Stimulated activated CD4-positive, alpha-beta T cell treated with anti-CD3 and anti-CD28 coated beads, Interleukin-1b, Interleukin-23, amount 100 ng/mL, for 4 hours (primary cell): ENCODE measurements at regions not wholly inside any gene's neighbourhood (a gene's known extent, or its start where the extent isn't known, plus 50 kb on each side); places are given as distances from the start of the nearest gene placed in this dataset.

ENCODE experiments used
- DNase-seq, 2 donors: peaks; one replicate each; pipeline ENCODE4 v3.0.0-alpha.2; 2020; ENCODE audit warnings: low read depth in 2 of 2

DNA sequence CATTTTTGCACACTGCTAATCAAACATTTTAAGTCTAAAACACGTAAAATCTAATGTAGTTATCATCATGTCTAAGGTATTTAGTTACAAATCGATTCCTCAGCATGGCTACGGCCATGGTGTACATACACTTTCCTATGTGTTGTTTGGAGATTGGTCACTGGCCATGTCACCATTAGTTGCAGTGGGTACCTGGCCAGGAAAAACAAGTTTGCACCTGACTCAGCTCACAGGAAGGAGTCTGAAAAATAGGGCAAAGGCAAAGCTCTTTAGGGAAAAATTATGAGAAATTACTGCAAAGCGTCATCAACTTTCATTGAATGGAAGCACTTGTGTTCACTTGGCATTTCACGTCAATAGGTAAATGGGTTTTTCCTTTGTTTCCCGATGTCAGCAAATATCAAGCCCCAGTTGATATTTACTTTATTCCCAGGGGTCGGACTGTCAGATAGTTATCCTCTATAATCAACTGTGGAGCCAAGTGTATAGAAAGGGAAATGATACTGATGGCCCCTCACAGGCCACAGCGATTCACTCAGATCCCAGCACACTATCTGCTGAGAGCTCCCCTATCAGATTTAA lies 626.0 kb upstream of the ADAMTS16 start:
- DNase-seq: no peak

DNA sequence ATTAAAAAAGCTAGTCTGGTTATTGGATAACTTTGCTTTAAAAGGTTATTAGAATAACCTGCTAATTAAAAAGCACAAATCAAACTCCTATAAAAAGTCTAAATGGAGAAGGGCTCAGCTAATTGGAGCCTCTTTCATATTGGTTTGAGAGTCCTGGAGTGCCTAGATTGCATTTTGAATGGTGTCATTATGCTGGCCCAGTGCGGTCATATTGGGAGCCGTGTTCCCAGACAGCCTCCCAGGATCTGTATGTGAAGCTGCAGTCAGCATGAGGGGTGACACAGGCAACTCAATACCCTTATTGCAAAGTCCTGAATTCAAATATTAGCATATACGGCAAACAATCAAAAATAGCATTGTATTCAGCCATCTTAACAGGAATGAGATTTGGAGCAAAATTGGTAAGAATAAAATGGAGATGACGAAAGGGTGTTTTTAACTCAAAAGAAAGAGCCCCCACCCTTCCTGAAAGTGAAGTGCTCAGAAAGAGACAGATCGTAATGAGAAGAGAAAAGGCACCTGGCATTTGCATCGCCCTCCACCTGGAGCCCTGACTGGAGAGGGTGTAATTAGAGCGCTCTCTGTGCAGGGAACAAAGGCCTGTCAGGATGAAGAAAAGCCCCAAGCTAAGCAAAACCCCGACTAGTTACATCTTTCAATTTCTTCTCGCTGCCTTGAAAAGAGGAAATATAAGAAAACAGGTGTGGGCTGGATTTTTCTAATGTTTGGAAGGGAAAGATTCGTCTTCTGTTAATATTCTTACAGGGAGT lies 621.0 kb upstream of the ADAMTS16 start:
- no peak for DNase-seq

DNA sequence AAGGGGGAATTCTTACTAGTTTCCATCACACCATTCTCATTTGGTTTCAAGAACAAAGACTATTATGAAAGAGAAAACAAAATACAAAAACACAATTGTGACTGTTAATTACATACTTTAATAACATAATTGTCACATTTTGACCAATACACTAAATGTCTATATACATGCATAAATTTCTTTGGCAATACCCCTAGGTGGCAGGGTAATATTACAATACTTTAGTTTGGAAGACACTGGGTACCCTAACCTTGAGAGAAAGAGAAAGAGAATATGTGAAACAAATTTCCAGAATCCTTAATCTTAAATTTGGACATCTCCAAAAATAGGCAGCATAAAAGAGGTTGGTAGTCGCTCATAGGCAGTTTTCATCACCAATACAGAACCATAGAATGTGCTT lies 619.6 kb upstream of the ADAMTS16 start:
- no peak for DNase-seq

DNA sequence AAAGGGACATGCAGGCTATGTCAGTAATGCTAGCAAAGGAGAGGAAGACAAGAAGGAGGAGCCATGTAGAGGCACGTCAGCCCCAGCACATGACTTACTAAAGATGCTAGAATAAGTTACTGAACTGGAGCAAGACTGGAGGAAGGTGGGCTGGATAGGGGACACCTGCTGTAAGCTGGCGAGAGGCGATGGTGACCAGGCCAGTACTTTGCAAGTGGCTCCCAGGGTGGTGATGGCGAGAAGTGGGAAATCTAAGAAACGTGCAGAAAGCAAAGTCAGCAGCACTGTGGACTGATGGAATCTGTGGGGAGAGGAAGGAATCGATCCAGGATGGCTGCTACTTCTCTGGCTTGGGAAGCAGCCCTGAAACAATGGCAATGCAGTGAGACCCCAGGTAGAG lies 617.1 kb upstream of the ADAMTS16 start:
- DNase-seq: no peak

DNA sequence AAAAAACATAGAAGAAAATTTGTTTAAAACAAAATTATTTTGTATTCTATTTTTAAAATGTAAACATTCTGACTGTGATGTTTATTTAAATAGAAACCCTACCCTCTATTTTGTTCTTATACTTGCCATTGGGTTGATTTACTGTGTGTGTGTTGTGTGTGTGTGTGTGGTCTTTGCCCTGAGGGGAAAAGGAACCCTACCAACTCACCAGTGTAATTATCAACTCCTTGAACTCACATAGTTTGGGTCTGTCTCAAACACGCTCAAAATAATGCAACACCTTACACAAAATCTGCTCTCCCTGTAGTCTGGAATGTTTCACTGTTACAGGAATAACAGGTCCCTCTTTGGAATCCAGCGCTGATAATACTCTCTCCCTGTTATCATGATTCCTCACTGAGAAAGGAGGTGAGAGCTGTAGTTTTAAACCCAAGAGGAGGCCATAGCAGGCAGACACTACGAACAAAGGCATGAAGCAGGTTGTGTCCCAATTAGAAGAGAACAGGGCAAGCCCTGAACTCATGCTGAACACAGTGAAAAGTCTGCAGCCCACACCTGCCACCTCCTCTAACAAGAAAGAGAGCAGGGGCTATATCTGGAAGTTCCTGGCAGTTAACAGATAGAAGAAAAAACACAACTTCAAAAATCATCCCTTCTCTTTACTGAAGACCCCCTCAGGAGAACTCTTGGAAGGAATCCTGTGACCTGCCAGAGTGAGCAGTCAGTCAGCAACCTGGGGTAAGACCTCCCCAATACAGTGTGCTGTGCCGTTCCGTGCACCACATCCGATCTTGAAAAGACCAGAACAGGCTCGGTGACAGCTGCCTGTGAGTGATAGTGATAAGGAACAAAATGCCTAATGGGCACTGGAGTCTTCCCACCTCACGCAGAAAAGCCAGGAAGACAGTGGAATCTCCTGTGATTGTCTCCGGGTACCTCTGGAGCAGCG lies 608.1 kb upstream of the ADAMTS16 start:
- DNase-seq: no peak

DNA sequence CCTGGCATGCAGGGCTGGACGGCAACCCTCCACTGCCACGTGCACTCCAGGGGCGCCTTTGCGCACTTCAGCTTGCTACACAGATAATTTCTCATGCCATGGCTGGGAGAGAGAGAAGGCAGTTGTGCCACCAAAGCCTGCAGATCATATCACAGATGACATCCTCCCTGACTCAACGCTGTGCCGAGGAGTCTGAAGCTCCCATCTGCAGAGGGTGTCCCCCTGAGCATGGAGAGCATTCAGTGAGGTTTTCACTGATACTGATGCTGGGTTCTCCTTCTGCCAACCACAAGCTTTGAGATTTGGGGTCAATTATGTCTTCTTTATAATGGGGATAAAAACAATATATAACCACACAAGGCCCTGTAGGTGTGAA lies 607.4 kb upstream of the ADAMTS16 start:
- DNase-seq: no peak

DNA sequence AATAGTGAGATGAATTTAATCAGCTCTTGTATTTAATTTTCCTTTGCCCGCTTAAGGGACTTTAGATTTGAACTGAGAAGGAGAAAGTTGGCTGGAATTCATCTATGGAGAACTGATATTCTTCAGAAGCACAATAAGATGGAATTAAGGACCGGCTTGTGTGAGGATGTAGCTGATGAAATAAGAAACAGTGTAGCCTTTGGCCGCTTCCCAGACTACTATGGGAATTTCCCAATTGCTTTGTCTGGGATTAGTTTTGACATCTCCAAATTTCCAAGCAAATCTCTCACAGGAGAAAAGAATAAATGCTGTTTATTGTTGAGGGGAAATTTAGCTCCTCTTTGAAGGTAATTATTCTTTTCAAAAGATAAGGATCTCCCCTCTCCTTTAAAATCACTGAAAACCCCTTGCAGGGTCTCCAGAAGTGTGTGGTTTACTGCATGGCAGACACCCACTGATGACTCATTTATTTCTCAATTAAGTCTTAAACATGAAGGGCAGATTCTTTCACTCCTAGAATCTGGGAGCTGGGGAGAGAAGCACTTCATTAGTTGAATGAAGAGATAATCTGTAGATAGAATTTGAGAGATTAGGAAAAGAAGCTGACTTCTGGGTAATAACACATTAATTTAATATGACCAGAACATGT lies 606.5 kb upstream of the ADAMTS16 start:
- DNase-seq: no peak

DNA sequence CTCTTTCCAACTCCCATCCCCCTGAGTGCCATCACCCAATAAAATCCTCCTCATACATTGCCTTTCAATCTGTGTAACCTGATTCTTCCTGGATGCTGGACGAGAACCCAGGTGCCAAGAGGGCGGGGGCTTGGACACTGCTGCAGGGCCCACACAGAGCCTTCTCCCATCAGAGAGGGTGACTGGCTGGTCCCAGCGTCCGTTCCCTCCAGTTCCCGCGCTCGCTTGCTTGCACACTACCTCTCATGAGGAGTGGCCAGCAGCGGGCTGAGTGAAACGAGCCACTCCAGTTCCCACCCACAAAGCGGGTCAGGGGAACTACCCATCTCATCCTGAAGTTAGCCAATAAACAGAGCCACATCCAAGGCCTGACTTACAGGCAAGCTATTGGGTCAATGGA lies 602.6 kb upstream of the ADAMTS16 start:
- no peak for DNase-seq

DNA sequence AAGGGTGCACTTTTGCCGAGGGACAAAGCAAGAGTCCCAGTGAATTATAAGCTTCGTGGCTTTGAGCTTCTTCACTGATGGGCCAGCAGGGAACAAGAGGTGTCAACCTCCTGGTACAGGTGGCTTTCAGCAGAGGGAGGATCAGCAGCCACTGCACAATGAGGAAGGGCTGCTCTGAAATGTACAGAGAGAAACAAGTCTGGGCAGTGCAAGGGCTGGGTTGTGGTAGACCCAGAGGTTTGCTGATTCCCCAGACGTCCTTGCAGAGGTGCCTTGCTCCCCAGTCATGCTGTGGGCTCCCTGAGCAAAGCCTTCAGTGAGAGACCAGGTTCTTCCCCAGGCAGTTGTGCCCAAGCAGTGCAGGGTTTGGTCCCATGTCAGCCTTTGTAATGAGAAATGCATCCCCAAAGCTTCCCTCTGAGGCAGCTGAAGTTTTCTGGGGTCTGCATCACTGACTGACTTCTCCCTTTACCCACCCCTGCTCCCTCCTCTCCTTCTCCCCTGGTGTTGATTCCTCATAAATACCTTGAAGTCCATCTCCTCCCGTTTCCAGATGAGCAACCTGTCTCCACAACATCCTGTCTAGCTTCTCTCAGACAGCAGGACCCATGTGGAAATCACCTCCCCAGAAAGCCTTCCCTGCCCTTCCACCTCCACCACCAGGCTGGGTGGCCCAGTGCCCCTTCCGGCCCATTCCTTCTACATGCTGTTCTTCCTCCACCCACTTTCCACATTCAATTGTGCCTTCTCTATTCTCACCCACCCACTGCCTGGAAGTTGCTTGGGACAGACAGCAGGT lies 599.6 kb upstream of the ADAMTS16 start:
- DNase-seq: no peak

DNA sequence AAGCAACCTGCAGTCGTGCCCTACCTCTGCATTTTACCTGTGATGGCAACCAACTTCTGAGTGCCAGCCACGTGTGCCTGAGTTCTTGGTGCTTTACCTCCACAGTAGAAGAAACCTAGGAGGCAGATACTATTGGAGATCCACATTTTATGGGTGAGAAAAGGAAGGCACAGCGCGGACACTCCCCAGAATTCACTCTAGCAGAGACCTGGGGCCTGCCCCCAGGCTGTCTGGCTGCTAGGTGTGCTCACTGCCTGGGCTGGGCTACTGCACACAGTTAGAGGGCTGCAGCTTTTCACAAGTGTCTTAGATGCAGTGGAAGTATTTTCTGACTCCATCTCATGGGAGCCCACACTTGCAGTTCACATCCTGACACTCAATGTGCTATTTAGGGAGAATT lies 598.8 kb upstream of the ADAMTS16 start:
- no peak for DNase-seq

DNA sequence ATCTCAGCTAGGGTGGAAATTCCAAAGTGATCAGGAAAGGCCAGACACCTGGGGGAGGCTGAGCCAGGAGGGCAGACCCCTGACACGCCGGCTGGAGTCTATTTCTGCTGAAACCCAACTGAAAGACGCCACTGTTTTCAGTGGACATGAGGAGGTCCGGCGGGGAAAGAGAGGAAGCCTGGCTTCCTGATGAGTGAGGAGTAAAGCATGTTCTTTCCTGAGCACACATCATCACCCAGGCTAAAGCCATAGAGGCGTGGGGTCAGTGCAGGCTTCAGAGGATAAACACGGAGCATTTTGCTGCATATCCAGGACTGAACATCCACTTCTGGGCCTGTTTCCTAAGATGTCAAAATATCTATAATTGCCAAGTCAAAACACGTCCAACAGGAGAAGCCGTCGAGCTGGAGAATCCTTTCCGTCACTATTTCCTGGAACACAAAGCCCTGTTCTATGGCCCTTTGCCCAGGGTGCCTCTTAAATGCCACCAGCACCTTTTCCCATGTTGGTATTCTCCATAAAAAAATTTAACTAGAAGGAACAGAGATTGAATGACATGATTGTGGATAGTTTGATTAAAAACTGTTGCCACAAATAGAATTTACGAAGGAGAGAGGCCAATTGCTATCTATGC lies 597.9 kb upstream of the ADAMTS16 start:
- no peak for DNase-seq

DNA sequence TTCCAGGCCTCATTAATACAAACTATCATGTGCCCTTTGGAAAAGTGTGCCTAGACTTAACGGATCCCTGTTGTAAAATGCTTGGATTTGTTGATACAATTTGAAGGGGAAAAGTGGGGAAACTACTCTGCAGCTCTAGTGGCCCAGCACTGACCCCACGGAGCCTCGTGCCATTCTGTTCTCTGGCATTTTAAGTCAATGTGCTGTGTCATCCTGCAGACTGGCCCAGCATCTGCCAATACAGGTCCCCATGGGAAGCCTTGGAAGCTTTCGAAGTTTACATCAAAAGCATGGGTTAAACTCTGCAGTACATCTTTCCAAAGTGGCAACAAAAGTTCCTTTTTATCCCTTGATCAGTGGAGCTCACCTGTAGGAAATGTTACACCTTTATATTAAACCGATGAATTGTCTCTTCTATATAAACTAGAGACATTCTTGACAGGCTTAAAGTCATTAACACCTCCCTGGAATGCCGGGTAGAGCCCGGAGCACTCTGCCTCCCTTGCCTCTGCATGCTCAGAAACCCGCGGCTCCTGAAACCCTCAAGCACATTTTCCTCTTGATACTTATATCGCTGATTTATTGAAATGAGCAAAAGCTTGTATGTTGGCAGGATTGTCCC lies 596.0 kb upstream of the ADAMTS16 start:
- no peak for DNase-seq

DNA sequence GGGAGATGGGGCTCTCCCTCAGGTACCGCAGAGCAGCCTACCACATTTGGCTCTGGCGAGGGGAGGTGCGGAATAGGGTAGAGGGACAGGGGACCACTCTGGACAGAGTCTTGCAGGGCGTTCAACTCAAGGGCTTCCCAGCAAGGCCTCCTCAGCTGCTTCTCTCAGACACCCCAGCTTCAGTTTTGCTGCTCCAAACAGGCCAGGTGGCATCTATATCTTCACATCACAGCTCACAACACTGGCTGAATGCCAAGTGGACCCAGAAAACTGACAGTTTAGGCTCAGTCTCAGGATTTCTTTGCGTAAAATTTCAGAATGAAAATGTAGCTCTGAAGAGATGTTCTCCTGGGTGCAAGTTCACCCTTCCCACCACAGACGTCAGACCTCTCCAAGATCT lies 592.6 kb upstream of the ADAMTS16 start:
- no peak for DNase-seq

DNA sequence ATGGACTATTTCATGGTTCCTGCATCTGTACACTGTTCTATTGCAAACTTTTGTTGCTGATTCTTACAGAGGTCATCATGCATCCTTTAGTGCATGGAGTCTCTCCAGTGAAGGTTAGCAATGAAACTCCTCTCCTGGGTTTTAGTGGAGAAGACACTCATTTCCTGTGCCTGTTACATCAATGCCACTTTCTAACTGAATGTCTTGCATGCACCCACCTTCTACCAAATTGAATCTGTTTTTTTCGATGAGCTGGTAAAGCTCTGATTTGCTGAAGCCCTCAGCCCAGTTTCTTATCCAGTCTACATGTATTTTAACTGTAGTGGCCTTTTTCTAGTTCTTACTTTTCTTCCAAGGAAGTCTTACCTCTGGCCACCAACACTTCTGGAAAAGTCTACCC lies 591.8 kb upstream of the ADAMTS16 start:
- DNase-seq: no peak

DNA sequence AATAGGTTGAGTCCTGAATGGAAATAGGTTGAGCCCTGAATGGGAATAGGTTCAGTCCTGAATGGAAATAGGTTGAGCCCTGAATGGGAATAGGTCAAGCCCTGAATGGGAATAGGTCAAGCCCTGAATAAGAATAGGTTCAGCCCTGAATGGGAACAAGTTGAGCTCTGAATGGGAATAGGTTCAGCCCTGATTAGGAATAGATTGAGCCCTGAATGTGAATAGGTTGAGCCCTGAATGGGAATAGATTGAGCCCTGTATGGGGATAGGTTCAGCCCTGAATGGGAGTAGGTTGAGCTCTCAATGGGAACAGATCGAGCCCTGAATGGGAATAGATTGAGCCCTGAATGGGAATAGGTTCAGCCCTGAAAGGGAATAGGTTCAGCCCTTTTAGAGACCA lies 590.8 kb upstream of the ADAMTS16 start:
- DNase-seq: no peak

DNA sequence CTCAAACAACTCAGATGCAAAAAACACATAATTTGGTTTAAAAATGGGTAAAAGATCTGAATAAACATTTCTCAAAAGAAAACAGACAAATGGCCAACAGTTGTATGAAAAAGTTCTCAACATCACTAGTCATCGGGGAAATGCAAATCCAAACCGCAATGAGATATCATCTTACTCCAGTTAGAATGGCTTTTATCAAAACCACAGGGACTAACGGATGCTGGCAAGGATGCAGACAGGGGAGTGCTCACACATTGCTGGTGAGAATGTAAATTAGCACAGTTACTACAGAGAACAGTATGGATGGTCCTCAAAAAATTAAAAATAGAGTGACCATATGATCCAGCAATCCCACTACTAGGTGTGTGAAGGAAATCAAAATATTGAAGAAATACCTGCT lies 589.1 kb upstream of the ADAMTS16 start:
- DNase-seq: no peak

DNA sequence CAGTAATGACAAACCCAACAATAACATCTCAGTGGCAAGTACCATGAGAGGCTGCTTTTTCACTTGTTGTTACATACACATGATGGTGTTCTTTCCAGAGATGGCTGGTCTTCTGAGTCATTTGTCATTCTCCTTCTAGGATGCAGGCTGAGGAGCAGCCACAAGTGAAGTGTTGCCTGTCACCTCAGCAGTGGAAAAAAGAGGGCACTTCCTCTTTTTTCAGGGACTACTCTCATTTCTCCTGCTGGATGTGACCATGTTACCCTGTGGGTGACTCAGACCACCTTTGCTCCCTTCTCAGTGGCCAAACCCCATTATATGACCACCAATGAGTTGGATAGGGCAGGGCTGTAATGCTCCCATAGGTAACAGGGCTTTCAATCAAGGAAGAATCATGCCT lies 587.0 kb upstream of the ADAMTS16 start:
- no peak for DNase-seq

DNA sequence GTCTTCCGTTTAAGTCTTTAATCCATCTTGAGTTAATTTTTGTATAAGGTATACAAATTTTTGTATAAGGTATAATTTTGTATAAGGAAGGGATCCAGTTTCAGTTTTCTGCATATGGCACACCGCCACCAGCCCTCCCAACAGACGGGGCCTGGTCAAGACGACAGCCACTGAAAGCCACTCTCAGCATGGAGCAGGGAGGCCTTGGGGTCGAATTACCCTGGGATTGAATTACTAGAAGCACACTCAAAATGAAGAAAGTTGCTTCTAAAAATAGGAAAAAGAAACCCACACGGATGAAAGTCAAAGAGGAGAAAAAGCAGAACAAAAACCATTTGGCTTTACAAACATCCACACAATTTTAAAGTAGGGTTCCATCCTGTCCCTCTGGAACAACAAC lies 586.2 kb upstream of the ADAMTS16 start:
- no peak for DNase-seq

DNA sequence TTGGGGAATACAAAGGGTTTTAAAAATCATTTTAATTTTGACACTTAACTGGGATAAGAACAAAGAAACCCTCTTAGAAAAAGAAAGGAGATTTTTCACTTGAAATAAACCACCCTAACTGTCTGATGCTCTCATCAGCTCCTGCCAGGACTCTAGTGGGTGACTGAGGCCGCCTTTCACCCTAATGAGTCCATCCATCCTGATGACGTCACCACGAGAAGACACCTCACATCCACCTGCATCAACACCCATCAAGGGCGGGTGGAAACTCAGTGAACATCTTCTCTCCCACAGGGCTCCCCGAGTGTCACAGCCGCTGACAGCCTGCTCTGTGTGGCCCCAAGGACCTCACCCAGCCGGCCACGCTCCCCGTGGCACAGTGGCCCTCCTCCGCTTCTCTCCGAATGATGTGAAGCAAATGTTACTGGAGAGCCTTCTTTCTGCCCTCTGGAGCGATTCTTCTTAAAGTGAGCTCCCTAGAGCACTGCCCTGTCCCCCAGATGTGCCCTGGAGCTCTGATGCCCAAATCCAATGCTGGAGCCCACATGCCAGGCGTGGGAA lies 584.3 kb upstream of the ADAMTS16 start:
- no peak for DNase-seq

DNA sequence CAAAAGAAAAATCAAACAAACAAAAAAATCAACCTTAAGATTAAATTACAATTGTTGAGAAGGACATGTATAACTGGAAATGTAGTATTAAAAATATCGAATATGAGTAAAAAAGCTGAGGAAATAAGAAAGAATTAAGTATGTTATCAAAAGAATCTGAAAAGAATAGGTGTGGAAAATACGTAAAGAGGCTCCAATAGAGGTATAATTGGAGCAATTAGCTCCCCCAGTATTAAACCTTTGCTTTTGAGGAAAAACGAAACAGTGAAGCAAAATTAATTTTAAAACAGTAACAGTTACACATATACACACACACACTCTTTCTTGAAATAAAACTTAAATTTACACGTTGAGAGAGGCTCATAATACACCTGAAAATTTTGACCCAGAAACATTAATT lies 578.7 kb upstream of the ADAMTS16 start:
- DNase-seq: no peak
